Ishikawa (cell line): ENCODE measurements at regions not wholly inside any gene's neighbourhood (a gene's known extent, or its start where the extent isn't known, plus 50 kb on each side); places are given as distances from the start of the nearest gene placed in this dataset.

ENCODE experiments used
- CEBPB ChIP-seq: IDR thresholded peaks from 2 replicates; pipeline ENCODE4 v1.6.1; 2012
- CREB1 ChIP-seq: IDR thresholded peaks from 2 replicates; pipeline ENCODE4 v1.6.1; 2012; ENCODE audit warnings: low read depth
- EGR1 ChIP-seq: IDR thresholded peaks from 2 replicates; pipeline ENCODE4 v1.6.1; 2012
- EP300 ChIP-seq: IDR thresholded peaks from 2 replicates; pipeline ENCODE4 v1.6.1; 2012; ENCODE audit warnings: borderline replicate concordance
- FOXM1 ChIP-seq: IDR thresholded peaks from 2 replicates; pipeline ENCODE4 v1.6.1; 2012; ENCODE audit warnings: low read depth, borderline replicate concordance
- NFIC ChIP-seq: IDR thresholded peaks from 2 replicates; pipeline ENCODE4 v1.6.1; 2012
- RAD21 ChIP-seq: IDR thresholded peaks from 2 replicates; pipeline ENCODE4 v1.6.1; 2012; ENCODE audit warnings: low read depth
- TAF1 ChIP-seq: IDR thresholded peaks from 2 replicates; pipeline ENCODE4 v1.6.1; 2012; ENCODE audit warnings: low read depth, mild to moderate bottlenecking
- TCF12 ChIP-seq: IDR thresholded peaks from 2 replicates; pipeline ENCODE4 v1.6.1; 2012; ENCODE audit warnings: low read depth
- TEAD4 ChIP-seq: IDR thresholded peaks from 2 replicates; pipeline ENCODE4 v1.6.1; 2012
- YY1 ChIP-seq: IDR thresholded peaks from 2 replicates; pipeline ENCODE4 v1.6.1; 2012; ENCODE audit warnings: low read depth
- ZBTB7A ChIP-seq: IDR thresholded peaks from 2 replicates; pipeline ENCODE4 v1.6.1; 2012; ENCODE audit warnings: low read depth
- TF ChIP-seq, protein P1 (sequence below): IDR thresholded peaks from 2 replicates; pipeline ENCODE4 v1.6.1; 2012
- TF ChIP-seq, protein P2 (sequence below): IDR thresholded peaks from 2 replicates; pipeline ENCODE4 v1.6.1; 2012
- TF ChIP-seq, protein P3 (sequence below): IDR thresholded peaks from 2 replicates; pipeline ENCODE4 v1.6.1; 2012; ENCODE audit warnings: low read depth, mild to moderate bottlenecking

DNA sequence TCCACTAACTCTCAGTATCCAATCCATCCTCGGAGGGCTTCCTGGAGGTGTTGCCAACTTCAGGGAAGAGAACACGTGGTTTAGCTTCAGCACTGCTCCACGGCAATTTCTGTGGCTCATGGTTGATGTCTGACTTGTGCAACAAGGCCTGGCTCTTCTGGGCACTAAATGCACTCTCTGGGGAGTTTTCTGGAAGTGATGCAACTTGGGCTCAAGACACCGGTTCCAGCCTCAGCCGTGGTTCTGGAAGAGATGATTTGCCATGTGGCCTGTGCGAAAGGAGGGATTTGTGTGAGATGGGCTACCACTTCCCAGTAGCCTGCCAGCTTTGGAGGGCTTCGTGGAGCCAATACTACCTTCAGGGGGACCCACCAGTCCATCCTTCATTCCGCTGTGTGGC, 118.6 kb upstream of the RTL1 start:
- TF ChIP-seq, protein P1, sequence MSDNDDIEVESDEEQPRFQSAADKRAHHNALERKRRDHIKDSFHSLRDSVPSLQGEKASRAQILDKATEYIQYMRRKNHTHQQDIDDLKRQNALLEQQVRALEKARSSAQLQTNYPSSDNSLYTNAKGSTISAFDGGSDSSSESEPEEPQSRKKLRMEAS: no peak
- TF ChIP-seq ZBTB7A (no peak), TEAD4 (no peak), TAF1 (no peak), RAD21 (no peak), TCF12 (no peak), FOXM1 (no peak), NFIC (no peak)
- TF ChIP-seq, protein P2, sequence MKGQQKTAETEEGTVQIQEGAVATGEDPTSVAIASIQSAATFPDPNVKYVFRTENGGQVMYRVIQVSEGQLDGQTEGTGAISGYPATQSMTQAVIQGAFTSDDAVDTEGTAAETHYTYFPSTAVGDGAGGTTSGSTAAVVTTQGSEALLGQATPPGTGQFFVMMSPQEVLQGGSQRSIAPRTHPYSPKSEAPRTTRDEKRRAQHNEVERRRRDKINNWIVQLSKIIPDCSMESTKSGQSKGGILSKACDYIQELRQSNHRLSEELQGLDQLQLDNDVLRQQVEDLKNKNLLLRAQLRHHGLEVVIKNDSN: no peak

DNA sequence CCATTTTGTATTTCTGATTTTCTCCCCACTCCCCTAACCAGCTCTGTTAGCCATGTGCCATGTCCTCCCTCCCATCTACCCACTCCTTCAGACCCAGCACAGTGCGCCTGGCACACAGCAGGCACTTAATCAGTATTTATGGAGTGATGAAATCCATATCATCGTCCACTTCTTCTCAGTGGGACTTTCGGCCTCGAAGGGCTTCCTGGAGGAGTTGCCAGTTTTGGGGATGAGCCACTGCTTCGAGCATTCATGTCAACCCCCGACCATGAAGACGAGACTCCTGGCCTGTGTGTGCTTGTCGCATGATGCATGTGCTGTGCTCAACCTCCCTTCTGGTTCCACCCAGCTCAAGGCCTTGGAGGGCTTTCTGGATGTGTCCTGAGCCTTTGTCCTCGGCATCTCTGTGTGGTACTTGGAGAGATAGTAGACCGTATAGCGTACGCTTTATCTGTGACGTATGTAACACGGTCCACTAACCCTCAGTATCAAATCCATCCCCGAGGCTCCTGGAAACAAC, 119.5 kb upstream of the RTL1 start:
- TF ChIP-seq, protein P1: no peak
- no peak for TF ChIP-seq ZBTB7A

DNA sequence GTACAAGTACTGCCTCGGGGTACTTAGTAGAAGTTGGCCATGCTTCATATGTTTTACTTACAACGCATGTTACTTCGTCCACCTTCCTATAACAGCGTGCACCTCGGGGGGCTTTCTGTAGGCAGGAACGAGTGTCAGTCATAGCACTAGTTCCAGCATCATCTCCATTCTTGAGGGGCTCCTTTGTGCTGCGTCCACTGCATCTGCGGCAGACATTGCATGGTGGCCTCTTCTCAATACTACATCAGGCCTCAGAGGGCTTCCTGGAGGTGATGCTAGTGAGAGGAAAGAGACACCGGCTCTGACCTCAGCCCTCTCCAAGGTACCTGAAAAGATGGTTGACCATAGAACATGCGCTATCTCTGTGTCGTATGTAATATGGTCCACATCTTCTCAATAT, 121.2 kb upstream of the RTL1 start:
- TF ChIP-seq CEBPB (no peak), TEAD4 (no peak), CREB1 (no peak), FOXM1 (no peak), EGR1 (no peak), TCF12 (no peak), YY1 (no peak), NFIC (no peak), ZBTB7A (no peak), TAF1 (no peak), RAD21 (no peak), EP300 (no peak)
- TF ChIP-seq, protein P3, sequence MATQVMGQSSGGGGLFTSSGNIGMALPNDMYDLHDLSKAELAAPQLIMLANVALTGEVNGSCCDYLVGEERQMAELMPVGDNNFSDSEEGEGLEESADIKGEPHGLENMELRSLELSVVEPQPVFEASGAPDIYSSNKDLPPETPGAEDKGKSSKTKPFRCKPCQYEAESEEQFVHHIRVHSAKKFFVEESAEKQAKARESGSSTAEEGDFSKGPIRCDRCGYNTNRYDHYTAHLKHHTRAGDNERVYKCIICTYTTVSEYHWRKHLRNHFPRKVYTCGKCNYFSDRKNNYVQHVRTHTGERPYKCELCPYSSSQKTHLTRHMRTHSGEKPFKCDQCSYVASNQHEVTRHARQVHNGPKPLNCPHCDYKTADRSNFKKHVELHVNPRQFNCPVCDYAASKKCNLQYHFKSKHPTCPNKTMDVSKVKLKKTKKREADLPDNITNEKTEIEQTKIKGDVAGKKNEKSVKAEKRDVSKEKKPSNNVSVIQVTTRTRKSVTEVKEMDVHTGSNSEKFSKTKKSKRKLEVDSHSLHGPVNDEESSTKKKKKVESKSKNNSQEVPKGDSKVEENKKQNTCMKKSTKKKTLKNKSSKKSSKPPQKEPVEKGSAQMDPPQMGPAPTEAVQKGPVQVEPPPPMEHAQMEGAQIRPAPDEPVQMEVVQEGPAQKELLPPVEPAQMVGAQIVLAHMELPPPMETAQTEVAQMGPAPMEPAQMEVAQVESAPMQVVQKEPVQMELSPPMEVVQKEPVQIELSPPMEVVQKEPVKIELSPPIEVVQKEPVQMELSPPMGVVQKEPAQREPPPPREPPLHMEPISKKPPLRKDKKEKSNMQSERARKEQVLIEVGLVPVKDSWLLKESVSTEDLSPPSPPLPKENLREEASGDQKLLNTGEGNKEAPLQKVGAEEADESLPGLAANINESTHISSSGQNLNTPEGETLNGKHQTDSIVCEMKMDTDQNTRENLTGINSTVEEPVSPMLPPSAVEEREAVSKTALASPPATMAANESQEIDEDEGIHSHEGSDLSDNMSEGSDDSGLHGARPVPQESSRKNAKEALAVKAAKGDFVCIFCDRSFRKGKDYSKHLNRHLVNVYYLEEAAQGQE: no peak
- TF ChIP-seq, protein P2: no peak
- TF ChIP-seq, protein P1: no peak

DNA sequence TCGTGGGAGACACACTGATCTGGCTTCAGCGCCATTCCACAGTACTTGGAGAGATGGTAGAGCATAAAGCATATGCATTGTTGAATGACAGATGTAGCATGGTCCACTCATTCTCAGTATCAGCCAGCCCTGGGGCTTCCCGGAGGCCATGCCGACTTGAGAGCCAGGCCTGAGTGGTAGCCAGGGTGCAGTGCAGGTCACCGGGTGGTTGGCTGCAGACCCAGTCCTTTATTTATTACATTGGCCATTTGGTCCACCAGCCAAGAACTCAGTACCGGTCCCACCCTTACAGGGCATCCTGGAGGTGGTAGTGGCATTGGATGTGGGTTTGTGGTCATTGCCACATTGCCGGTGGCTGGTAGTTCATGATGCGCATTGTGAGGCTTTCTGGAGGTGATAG, 121.6 kb upstream of the RTL1 start:
- TF ChIP-seq ZBTB7A (no peak), CREB1 (no peak), NFIC (no peak), TEAD4 (no peak), YY1 (no peak), RAD21 (no peak), EGR1 (no peak), CEBPB (no peak), EP300 (no peak), TAF1 (no peak), FOXM1 (no peak), TCF12 (no peak)
- TF ChIP-seq, protein P2: no peak
- TF ChIP-seq, protein P3: no peak
- TF ChIP-seq, protein P1: no peak

DNA sequence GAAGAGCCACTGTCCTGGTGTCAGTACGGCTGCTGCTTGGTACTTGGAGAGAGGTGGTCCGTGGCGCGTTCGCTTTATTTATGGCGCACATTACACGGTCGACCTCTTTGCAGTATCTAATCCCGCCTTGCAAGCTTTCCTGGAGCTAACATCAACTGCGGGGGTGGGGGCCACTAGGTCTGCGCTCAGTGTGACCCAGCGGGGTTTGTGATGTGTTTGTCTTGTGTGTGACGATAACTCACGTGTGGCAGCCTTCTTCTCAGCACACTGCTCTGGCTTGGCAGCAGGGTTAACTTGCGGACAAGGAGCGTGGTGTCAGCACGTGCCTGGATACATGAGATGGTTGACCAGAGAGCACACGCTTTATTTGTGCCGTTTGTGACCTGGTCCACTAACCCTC, 122.2 kb upstream of the RTL1 start:
- no peak for TF ChIP-seq TEAD4
- TF ChIP-seq EP300: no peak
- TF ChIP-seq EGR1: no peak
- TF ChIP-seq RAD21: no peak
- TF ChIP-seq CEBPB: no peak
- TF ChIP-seq FOXM1: no peak
- TF ChIP-seq TCF12: no peak
- TF ChIP-seq, protein P3: no peak
- TF ChIP-seq TAF1: no peak
- TF ChIP-seq, protein P2: no peak
- no peak for TF ChIP-seq NFIC
